HG03354 (cell line): ENCODE measurements at regions not wholly inside any gene's neighbourhood (a gene's known extent, or its start where the extent isn't known, plus 50 kb on each side); places are given as distances from the start of the nearest gene placed in this dataset.
A peak's percentile ranks its signal among the peaks of the same experiment; 100 is the strongest.

Experiments
- ATAC-seq: cut with Tn5 transposase; IDR thresholded peaks from one replicate; pipeline ENCODE4 v1.9.1; 2021; ENCODE audit warnings: mild to moderate bottlenecking; ENCODE audit not compliant: unreplicated experiment, poor library complexity, severe bottlenecking

GRCh38 chr7:13057462-13058200, 370.2 kb downstream of the ARL4A start:
- peak; percentile 97 for ATAC-seq

DNA sequence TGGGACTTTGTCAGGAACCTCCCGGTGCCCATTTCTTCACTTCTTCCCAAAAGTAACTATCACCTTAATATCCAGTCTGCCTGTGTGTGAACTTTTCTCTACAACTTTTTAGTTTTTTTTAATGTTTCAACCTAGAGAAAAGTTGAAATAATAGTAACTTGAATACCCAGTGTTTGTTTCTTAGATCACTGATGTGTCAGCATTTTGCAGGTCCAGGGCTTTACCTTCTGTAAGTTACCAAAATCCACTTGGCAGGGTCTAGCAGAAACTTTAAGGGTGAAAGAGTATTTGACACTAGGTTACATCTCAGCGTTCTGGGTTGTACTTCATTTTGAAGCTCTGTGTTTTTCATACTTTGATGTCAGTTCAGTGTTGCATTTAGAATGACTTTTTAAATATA, 372.7 kb downstream of the ARL4A start:
- ATAC-seq = no peak

DNA sequence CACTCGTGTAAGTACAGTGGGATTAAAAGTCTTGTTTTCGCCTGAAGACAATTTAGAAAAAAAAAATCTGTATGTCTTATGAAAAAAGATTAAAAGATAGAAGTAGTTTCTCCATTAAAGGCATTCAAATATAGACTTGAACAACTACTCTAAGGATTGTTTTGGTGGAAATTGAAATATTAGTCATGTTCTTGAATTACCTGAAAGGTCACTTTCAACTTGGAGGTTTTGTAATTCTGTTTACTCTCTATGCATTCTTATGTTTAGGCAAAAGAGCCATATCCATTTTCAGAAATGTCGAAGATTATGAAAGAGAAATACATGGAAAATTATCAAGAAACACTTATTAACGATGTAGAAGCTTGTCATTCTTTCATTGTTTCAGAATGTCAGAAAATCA, 373.7 kb downstream of the ARL4A start:
- ATAC-seq = no peak

GRCh38 chr7:13062631-13063030, 375.2 kb downstream of the ARL4A start:
- no peak for ATAC-seq

- ATAC-seq = no peak
These were observed 379.6 kb downstream of the ARL4A start for GRCh38 chr7:13067036-13067435.

- no peak for ATAC-seq
These were observed 380.6 kb downstream of the ARL4A start for GRCh38 chr7:13068032-13068431.

- no peak for ATAC-seq
These were observed 382.4 kb downstream of the ARL4A start for GRCh38 chr7:13069841-13070240.

- ATAC-seq = no peak
These were observed 384.6 kb downstream of the ARL4A start for GRCh38 chr7:13072014-13072413.

DNA sequence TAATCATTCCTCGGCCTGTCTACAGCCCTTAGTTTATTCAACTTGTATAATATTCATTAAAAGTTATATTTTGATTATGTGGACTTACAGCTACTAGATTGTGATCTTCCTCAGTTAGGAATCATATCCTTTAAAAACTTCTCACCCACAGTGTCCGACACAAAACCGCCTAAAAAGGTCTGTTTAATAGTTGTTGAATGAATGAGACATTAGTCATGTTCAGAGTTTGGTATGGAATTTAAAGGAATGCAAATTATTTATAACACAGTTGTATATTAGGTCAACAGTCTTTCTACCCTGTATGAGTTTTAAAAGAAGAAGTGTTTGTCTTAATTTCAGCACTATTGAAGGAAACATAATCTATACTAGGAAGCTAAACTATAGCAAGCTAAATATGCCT, 390.0 kb downstream of the ARL4A start:
- ATAC-seq = no peak

DNA sequence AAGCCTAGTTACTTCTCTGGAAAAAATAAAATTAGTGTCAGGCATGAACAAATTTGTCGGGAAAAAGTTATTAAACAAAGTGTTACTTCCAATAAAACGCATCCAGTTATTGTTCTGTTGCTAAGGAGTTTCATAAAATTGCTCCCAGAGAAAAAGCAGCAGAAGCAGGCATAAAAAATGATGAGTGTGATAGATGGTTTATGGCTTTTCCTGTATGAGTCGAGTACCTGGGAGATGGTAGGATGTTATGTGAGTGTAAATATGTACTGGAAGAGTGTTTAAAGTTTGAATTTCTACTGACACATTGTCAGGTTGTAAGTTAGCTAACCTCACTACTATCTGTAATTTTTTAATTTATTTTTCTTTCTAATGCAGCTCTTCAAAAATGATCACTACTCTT, 390.7 kb downstream of the ARL4A start:
- ATAC-seq = no peak

- ATAC-seq = no peak
These were observed 403.5 kb downstream of the ARL4A start for GRCh38 chr7:13090959-13091358.

DNA sequence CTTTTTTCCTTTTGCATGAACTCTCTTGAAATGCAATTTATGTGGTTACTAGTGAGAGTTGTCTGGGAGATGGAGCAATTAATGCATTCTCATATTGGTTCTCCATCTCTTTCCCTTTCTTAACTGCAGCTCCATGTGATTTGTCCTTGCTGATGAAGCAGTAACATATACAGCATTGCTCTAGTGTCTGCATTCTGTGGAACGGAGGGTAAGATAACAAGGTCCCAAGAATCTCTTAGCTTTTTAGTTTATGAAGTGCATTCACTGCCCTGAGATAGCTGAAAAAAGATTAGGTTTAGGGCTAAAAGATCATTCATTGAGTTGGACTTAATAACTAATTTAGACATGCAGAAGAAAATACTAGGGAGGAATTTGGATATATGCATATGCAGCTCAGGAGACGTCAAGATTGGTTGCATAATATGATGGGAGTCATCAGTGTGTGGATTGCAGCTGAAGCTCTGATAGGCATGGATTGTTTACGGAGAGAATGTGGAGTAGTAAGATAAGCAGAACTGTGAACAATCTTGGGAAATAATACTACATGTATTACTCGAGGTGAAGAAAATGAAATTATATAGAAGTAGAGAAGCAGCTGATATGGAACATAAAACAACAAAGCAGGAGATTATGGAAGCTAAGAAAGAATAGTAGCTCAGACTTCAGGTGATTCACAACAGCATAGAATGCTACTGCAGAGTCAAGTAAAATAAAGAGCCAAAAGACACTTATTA, 404.7 kb downstream of the ARL4A start:
- no peak for ATAC-seq

- no peak for ATAC-seq
These were observed 405.2 kb downstream of the ARL4A start for GRCh38 chr7:13092708-13093005.

DNA sequence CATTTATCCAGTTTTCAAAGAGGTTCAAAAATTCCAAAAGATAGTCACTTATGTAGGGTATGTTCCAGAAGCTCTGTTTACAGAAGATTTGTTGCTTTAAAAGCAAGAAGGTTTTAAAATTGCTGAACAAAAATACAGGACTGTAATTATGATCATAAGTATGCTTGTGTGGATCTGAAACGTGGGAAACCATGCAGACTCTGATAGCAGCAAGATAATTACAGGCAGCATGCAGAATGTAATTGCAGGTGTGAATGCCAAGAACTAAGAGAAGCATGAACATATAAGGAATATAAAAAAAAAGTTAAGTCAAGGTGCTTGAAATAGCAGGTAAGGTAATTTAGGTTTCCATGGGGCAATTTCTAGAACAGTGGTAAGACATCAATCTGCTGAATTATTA, 405.7 kb downstream of the ARL4A start:
- no peak for ATAC-seq

- no peak for ATAC-seq
These were observed 410.1 kb downstream of the ARL4A start for GRCh38 chr7:13097499-13097898.

DNA sequence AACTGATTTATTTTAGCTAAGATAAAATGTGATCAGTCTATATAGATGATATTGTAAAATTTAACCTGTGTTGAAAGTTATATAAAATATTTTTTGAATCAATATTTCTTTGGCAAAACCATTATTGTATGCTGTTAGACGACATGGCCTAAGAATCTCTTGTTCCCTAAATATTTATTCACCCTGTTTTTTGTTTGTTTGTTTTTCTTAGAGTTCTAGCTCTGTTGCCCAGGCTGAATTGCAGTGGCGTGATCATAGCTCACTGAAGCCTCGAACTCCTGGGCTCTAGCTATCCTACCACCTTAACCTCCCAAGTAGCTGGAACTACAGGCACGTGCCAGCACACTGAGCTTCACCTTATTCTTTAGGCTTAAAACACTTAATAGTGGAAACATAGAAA, 410.7 kb downstream of the ARL4A start:
- no peak for ATAC-seq

- ATAC-seq = peak; percentile 56
These were observed 411.8 kb downstream of the ARL4A start for GRCh38 chr7:13099154-13099795.

- ATAC-seq = no peak
These were observed 416.7 kb downstream of the ARL4A start for GRCh38 chr7:13104128-13104527.

DNA sequence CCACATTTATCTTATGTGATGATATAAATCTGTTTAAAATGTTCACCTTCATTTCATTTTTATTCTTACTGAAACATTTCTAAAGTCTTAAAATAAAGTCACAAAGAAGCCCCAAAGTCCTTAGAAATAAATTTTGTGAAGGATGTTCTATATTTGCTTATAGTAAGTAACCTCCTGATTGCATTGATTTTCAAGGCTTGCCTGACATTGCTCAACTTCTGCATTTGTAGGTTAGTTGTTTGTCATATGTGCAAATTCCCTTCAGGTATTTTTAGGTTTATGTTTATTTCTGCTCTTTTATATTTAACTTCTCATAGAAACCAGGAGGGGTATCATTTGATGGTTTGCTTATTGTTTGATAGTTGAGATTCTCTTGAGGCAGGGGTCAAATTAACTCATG, 417.8 kb downstream of the ARL4A start:
- no peak for ATAC-seq

DNA sequence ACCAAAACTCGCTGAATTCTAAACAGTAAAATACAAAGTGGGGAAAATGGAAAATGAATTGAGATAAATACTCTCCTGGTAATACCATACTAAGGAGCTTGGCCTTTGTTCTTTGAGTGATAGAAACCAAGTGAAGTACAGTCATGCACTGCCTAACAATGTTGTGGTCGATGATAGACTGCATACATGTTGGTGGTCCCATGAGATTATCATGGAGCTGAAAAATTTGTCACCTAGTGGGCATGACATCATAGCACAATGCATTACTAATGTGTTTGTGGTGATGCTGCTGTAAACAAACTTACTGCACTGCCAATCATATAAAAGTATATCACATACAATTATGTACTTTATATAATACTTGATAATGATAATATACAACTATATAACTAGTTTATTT, 419.1 kb downstream of the ARL4A start:
- ATAC-seq = no peak

- ATAC-seq = no peak
These were observed 419.9 kb downstream of the ARL4A start for GRCh38 chr7:13107291-13107690.
